ENCODE measurements at regions not wholly inside any gene's neighbourhood (a gene's known extent, or its start where the extent isn't known, plus 50 kb on each side); places are given as distances from the start of the nearest gene placed in this dataset.

DNA sequence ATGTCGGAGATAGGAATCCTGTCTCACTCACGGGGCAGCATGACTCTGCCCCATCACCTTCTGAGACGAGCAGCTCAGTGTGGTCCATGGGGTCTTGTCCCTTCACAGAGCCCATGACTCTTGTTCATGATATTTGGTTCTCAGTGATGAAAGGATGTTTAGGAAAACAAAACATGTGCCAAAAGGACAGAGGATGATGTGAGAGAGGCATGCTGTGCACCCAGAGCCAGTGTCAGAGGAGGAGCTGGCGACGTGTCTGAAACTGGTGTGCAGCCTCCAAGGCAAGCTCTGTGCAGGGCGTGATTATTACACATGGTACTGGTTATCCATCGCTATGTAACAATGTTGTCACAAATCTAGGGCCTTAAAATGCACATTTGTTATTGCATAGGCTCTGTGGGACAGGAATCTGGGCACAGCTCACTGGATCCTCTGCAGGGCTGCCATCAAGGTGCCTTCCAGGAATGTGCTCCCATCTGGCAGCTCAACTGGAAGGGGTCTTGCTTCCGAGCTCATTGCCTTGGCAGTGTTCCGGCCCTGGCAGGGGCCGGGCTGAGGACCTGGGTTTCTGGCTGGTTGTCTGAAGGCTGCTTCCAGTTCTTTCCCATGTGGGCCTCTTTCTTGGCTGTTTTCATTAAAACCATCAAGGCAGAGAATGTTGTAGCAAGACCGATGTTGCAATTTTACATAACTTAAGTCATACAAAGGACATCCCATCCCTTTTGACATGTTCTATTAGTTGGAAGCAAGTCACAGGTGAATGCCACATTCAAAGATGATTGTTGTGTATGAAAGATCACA lies 175.4 kb downstream of the ERMARD start:
- in situ Hi-C loops (cut with HindIII; ENCODE audit: low sequenced_read_pairs), result no loop called here
- TF ChIP-seq, protein P1, sequence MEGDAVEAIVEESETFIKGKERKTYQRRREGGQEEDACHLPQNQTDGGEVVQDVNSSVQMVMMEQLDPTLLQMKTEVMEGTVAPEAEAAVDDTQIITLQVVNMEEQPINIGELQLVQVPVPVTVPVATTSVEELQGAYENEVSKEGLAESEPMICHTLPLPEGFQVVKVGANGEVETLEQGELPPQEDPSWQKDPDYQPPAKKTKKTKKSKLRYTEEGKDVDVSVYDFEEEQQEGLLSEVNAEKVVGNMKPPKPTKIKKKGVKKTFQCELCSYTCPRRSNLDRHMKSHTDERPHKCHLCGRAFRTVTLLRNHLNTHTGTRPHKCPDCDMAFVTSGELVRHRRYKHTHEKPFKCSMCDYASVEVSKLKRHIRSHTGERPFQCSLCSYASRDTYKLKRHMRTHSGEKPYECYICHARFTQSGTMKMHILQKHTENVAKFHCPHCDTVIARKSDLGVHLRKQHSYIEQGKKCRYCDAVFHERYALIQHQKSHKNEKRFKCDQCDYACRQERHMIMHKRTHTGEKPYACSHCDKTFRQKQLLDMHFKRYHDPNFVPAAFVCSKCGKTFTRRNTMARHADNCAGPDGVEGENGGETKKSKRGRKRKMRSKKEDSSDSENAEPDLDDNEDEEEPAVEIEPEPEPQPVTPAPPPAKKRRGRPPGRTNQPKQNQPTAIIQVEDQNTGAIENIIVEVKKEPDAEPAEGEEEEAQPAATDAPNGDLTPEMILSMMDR (IDR thresholded peaks at IDR 0.05; ENCODE audit: low read depth, low read length, missing control alignments), result no peak

DNA sequence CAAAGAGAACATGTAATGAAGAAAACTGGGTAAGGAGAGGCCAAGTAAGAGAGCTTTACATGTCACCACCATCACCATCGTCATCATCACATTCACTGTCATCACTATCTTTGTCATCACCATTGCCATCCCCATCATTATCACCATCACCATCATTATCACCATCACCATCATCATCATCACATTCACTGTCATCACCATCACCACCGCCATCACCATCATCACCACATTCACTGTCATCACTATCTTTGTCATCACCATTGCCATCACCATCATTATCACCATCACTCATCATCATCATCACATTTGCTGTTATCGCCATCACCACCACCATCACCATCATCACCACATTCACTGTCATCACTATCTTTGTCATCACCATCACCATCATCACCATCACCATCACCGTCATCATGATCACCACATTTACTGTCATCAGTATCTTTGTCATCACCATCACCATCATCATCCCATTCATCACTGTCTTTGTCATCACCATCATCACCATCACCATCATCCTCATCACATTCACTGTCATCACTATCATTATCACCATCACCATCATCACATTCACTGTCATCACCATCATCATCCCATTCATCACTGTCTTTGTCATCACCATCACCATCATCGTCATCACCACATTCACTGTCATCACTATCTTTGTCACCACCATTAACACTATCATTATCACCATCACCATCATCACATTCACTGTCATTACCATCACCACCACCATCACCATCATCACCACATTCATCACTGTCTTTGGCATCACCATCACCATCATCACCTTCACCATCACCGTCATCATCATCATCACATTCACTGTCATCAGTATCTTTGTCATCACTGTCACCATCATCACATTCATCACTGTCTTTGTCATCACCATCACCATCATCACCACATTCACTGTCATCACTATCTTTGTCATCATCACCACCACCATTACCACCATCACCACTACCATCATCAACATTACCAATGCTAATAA lies 172.3 kb downstream of the ERMARD start:
- H3K4me3 ChIP-seq (ENCODE audit: low read depth, low read length), result no peak overlapping the region
- in situ Hi-C loops (cut with HindIII; ENCODE audit: low sequenced_read_pairs), result no loop called here
- no peak for DNase-seq (ENCODE audit: low read depth)
- TF ChIP-seq, protein P1 (IDR thresholded peaks at IDR 0.05; ENCODE audit: low read depth, low read length, missing control alignments), result no peak

More for the DNA sequence above, 175.4 kb downstream of the ERMARD start:
- no peak overlapping the region for H3K4me3 ChIP-seq (ENCODE audit: low read depth, low read length)
- no peak for DNase-seq (ENCODE audit: low read depth)

DNA sequence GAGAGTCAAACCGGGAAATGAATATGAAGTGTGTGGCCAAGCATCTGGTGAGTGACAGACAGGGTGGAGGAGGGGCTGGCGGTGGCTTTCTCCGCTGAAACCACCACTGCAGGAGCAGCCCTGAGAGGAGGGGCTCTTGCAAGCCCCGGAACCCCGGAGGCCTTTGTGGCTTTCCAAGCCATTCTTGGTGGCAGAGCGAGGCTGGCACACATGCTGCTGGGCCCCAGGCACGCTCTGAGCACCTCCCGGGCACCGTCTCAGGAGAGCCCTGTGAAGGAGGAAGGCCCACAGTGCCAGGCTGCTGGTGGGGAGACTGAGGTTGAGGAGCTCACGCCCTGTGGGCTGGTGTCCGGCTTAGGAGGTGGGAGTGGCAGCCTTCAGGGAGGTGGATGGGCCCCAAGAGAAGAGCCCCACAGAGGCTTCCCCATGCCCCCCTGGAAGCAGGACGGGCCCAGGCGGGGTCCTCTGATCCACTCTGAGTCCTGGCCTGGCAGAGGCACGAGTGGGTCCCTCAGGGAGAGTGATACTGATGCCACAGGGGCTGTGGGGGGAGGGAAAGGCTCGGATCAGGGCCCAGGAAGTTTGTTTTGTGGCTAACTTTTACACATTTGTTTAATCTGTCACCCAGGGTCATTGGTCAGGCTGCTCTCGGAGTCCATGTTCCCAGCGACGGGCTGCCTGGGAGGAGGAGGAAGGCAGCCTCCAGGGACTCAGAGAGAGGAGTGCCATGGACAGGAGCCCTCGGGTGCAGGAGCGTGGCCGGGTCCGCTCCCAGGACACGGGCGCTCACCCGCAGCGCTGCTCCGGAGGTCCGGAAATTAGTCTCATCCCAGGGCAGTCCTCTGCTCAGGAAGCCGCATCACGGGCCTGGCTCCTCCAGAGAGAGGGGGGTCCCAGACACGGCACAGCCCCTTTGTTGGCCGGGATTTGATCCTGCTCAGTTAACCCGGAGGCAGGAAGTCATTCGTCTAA lies 170.7 kb downstream of the ERMARD start:
- H3K4me3 ChIP-seq (ENCODE audit: low read depth, low read length), result no peak overlapping the region
- no peak for DNase-seq (ENCODE audit: low read depth)
- in situ Hi-C loops (cut with HindIII; ENCODE audit: low sequenced_read_pairs), result no loop called here
- TF ChIP-seq, protein P1 (IDR thresholded peaks at IDR 0.05; ENCODE audit: low read depth, low read length, missing control alignments), result no peak

DNA sequence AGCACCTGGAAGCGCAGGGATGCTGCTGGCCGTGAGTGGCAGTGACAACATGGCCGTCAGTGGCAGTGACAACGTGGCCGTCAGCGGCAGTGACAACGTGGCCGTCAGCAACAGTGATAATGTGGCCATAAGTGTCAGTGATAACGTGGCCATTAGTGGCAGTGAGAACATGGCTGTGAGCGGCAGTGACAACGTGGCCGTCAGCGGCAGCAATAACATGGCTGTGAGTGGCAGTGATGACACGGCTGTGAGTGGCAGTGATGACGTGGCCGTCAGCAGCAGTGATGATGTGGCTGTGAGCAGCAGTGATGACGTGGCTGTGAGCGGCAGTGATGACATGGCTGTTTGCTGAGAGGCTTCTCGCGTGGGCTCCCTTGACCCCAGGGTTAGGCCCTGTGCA lies 169.8 kb downstream of the ERMARD start:
- H3K4me3 ChIP-seq (ENCODE audit: low read depth, low read length), result no peak overlapping the region
- TF ChIP-seq, protein P1 (IDR thresholded peaks at IDR 0.05; ENCODE audit: low read depth, low read length, missing control alignments), result no peak
- DNase-seq (ENCODE audit: low read depth), result no peak
- in situ Hi-C loops (cut with HindIII; ENCODE audit: low sequenced_read_pairs), result no loop called here

DNA sequence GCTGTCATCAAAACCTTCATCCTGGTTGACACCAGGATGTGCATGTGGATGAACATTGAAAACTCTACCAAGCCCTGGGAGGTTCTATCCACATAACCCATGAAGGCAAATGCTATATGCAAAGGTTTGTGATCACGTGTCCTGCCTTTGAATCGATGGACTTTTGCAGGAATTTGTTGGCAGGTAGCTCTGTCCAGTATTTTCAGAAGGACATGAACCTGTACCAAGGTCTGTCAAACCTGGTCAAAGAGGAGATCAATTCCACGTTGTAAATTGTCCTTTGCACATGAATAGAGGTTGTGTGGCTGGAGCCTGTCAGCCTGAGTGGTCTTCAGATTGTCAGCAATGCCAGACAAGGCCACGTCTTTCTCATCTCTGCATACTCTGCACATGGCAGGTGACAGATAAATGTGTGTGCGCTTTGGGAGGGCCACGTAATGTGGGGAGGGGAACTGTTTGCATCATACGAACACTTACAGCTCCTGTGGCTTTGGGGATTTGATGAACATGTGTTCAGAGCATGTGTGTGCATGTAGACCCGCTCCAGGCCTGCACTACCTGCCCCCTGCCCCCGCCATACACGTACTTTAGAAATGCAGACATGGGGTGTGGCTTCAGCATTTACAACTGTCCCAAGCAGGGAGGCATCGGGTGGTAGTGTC lies 169.1 kb downstream of the ERMARD start:
- TF ChIP-seq, protein P1 (IDR thresholded peaks at IDR 0.05; ENCODE audit: low read depth, low read length, missing control alignments), result no peak
- no peak for DNase-seq (ENCODE audit: low read depth)
- H3K4me3 ChIP-seq (ENCODE audit: low read depth, low read length), result no peak overlapping the region
- in situ Hi-C loops (cut with HindIII; ENCODE audit: low sequenced_read_pairs), result no loop called here

Data from astrocyte of the cerebellum (primary cell).